Stomach (tissue), 4 donors: ENCODE measurements at regions not wholly inside any gene's neighbourhood (a gene's known extent, or its start where the extent isn't known, plus 50 kb on each side); places are given as distances from the start of the nearest gene placed in this dataset.

ENCODE experiments used
- EP300 ChIP-seq: sonication (generic); formaldehyde crosslinking; IDR thresholded peaks from one replicate; pipeline ENCODE4 v1.6.1; 2017; ENCODE audit warnings: antibody characterized with exemption
- POLR2A ChIP-seq, 4 donors: fragments of 450-650 bp; IDR thresholded peaks; one replicate each; pipeline ENCODE4 v1.6.1; 2016; ENCODE audit warnings: antibody characterized with exemption in 4 of 4, control low read depth in 2 of 4, mild to moderate bottlenecking in 1 of 4, moderate library complexity in 1 of 4
- TF ChIP-seq, protein P1 (sequence below), 7 experiments: fragments of 450-650 bp in 4 of 7; fragments of 200-600 bp in 3 of 7; sonication (generic) in 3 of 7; IDR thresholded peaks; one replicate each; pipeline ENCODE4 v1.5.1; 2016 to 2019; ENCODE audit warnings: antibody characterized with exemption in 7 of 7, control low read depth in 2 of 7, mild to moderate bottlenecking in 1 of 7

- TF ChIP-seq, protein P1, sequence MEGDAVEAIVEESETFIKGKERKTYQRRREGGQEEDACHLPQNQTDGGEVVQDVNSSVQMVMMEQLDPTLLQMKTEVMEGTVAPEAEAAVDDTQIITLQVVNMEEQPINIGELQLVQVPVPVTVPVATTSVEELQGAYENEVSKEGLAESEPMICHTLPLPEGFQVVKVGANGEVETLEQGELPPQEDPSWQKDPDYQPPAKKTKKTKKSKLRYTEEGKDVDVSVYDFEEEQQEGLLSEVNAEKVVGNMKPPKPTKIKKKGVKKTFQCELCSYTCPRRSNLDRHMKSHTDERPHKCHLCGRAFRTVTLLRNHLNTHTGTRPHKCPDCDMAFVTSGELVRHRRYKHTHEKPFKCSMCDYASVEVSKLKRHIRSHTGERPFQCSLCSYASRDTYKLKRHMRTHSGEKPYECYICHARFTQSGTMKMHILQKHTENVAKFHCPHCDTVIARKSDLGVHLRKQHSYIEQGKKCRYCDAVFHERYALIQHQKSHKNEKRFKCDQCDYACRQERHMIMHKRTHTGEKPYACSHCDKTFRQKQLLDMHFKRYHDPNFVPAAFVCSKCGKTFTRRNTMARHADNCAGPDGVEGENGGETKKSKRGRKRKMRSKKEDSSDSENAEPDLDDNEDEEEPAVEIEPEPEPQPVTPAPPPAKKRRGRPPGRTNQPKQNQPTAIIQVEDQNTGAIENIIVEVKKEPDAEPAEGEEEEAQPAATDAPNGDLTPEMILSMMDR (IDR thresholded peaks at IDR 0.05): no peak
- TF ChIP-seq POLR2A (IDR thresholded peaks at IDR 0.05) (no peak), EP300 (no peak)
Measured at GRCh38 chr11:80592546-80592945, 1151.7 kb upstream of the TENM4 start.
